SK-N-SH (cell line): ENCODE measurements at regions not wholly inside any gene's neighbourhood (a gene's known extent, or its start where the extent isn't known, plus 50 kb on each side); places are given as distances from the start of the nearest gene placed in this dataset.

ENCODE experiments used
- CTCF ChIA-PET: fragments of 300-600, 350-600 bp; formaldehyde crosslinking; extraction: SDS; loops from one replicate; lab custom pipeline; 2021; lab: Yijun Ruan, JAX
- POLR2A ChIA-PET: fragments of 350-600 bp; sonication (Branson Sonifier 250); formaldehyde crosslinking; extraction: SDS; loops from one replicate; lab custom pipeline; 2020; ENCODE audit warnings: antibody characterized with exemption, inconsistent platforms; lab: Yijun Ruan, JAX
- DNase-seq: peaks from one replicate; pipeline ENCODE4 v3.0.0; 2012
- H2AFZ ChIP-seq: fragments of 200-600 bp; sonication (generic); 2 replicates; pipeline ENCODE4 v1.8.1; 2016; ENCODE audit warnings: antibody characterized with exemption, mild to moderate bottlenecking, low read depth
- H3F3A ChIP-seq: fragments of 200-600 bp; sonication (generic); replicated peaks from 2 replicates; pipeline ENCODE3; 2016; ENCODE audit warnings: antibody characterized with exemption, mild to moderate bottlenecking; ENCODE audit not compliant: insufficient read depth
- H3K27ac ChIP-seq, 2 experiments: fragments of 200-500 bp in 1 of 2; fragments of 200-600 bp in 1 of 2; sonication (Bioruptor generic) in 1 of 2; sonication (generic), shearing (Covaris generic) in 1 of 2; 2 replicates each; pipeline versions ENCODE4 v1.5.1 to v1.6.1; 2014 to 2016; ENCODE audit warnings: low read depth in 2 of 2, inconsistent platforms in 1 of 2, low read length in 1 of 2, mild to moderate bottlenecking in 1 of 2, mixed read lengths in 1 of 2
- H3K27me3 ChIP-seq: fragments of 200-600 bp; sonication (generic), shearing (Covaris generic); 2 replicates; pipeline ENCODE4 v1.6.1; 2016; ENCODE audit warnings: mixed run types; ENCODE audit not compliant: insufficient read depth
- H3K36me3 ChIP-seq, 2 experiments: fragments of 200-500 bp in 1 of 2; fragments of 200-600 bp in 1 of 2; sonication (Bioruptor generic) in 1 of 2; sonication (generic) in 1 of 2; replicated peaks in 1 of 2; 2 replicates each; pipeline versions ENCODE3 to v1.5.1; 2014 to 2016; ENCODE audit warnings: low read length in 1 of 2, mild to moderate bottlenecking in 1 of 2; ENCODE audit not compliant: insufficient read depth in 2 of 2, control insufficient read depth in 1 of 2
- H3K4me1 ChIP-seq, 2 experiments: fragments of 200-500 bp in 1 of 2; fragments of 200-600 bp in 1 of 2; sonication (Bioruptor generic) in 1 of 2; sonication (generic), shearing (Covaris generic) in 1 of 2; 2 replicates each; pipeline versions ENCODE4 v1.5.1 to v1.6.1; 2014 to 2016; ENCODE audit warnings: low read depth in 1 of 2, low read length in 1 of 2, mixed run types in 1 of 2; ENCODE audit not compliant: insufficient read depth in 2 of 2, control insufficient read depth in 1 of 2
- H3K4me2 ChIP-seq: fragments of 200-600 bp; sonication (generic), shearing (Covaris generic); 2 replicates; pipeline ENCODE4 v1.6.1; 2017; ENCODE audit warnings: mixed run types
- H3K4me3 ChIP-seq, 2 experiments: fragments of 200-500 bp in 1 of 2; fragments of 200-600 bp in 1 of 2; sonication (Bioruptor generic) in 1 of 2; sonication (generic), shearing (Covaris generic) in 1 of 2; 2 replicates each; pipeline versions ENCODE4 v1.5.1 to v1.8.1; 2014 to 2016; ENCODE audit warnings: low read depth in 2 of 2, inconsistent platforms in 1 of 2, low read length in 1 of 2, mild to moderate bottlenecking in 1 of 2, mixed read lengths in 1 of 2, moderate library complexity in 1 of 2
- H3K79me2 ChIP-seq: fragments of 200-600 bp; sonication (generic); 2 replicates; pipeline ENCODE4 v1.8.1; 2017; ENCODE audit warnings: mild to moderate bottlenecking; ENCODE audit not compliant: insufficient read depth
- H3K9ac ChIP-seq: fragments of 200-600 bp; sonication (generic); 2 replicates; pipeline ENCODE4 v1.6.1; 2017; ENCODE audit warnings: mixed run types
- H3K9me2 ChIP-seq: fragments of 200-600 bp; sonication (generic); 2 replicates; pipeline ENCODE4 v1.6.1; 2017; ENCODE audit warnings: mixed run types
- H3K9me3 ChIP-seq: fragments of 200-600 bp; sonication (generic); 2 replicates; pipeline ENCODE4 v1.6.1; 2017; ENCODE audit warnings: mixed run types, mild to moderate bottlenecking, moderate library complexity
- H4K20me1 ChIP-seq: fragments of 200-600 bp; sonication (generic); 2 replicates; pipeline ENCODE4 v1.6.1; 2017; ENCODE audit warnings: mild to moderate bottlenecking, mixed run types; ENCODE audit not compliant: insufficient read depth
- EZH2phosphoT487 ChIP-seq: fragments of 200-600 bp; sonication (generic); IDR thresholded peaks from 2 replicates; pipeline ENCODE4 v1.6.1; 2017; ENCODE audit warnings: low read depth, mixed run types, mild to moderate bottlenecking, antibody characterized with exemption, moderate library complexity, borderline replicate concordance
- FOXJ3 ChIP-seq: sonication (generic); formaldehyde crosslinking; IDR thresholded peaks from 2 replicates; pipeline ENCODE4 v1.5.1; 2020; ENCODE audit warnings: mild to moderate bottlenecking, missing genetic modification reagents
- GATA2 ChIP-seq: sonication (generic); formaldehyde crosslinking; IDR thresholded peaks from 2 replicates; pipeline ENCODE4 v1.5.0; 2020; ENCODE audit warnings: mild to moderate bottlenecking, missing genetic modification reagents
- JUND ChIP-seq: IDR thresholded peaks from 2 replicates; pipeline ENCODE4 v1.4.0; 2012
- MEF2A ChIP-seq: IDR thresholded peaks from 2 replicates; pipeline ENCODE4 v1.4.0; 2012; ENCODE audit warnings: low read depth, borderline replicate concordance
- NRF1 ChIP-seq: IDR thresholded peaks from 2 replicates; pipeline ENCODE4 v1.6.1; 2012; ENCODE audit warnings: low read depth, mild to moderate bottlenecking, low read length
- RFX5 ChIP-seq: IDR thresholded peaks from 2 replicates; pipeline ENCODE4 v1.6.1; 2012; ENCODE audit warnings: mild to moderate bottlenecking, improper control_type of control experiment, low read length
- SIN3A ChIP-seq: IDR thresholded peaks from 2 replicates; pipeline ENCODE4 v1.6.1; 2012; ENCODE audit warnings: low read depth, mild to moderate bottlenecking, low read length, moderate library complexity, borderline replicate concordance
- TAF1 ChIP-seq: IDR thresholded peaks from 2 replicates; pipeline ENCODE4 v1.6.1; 2012; ENCODE audit warnings: low read depth, mild to moderate bottlenecking, low read length, moderate library complexity, borderline replicate concordance
- WGBS: methylation state at CpG from one replicate; pipeline ENCODE4 v1.1.6; 2017; ENCODE audit warnings: low lambda C conversion rate; 5-methylcytosine and 5-hydroxymethylcytosine counted together
- TF ChIP-seq, protein P1 (sequence below): IDR thresholded peaks from 2 replicates; pipeline ENCODE4; 2012
- TF ChIP-seq, protein P2 (sequence below): IDR thresholded peaks from 2 replicates; pipeline ENCODE4 v1.6.1; 2012; ENCODE audit warnings: mild to moderate bottlenecking, low read depth, low read length, moderate library complexity
- TF ChIP-seq, protein P3 (sequence below): IDR thresholded peaks from 2 replicates; pipeline ENCODE4 v1.4.0; 2012; ENCODE audit warnings: low read depth, borderline replicate concordance
- TF ChIP-seq, protein P4 (sequence below): IDR thresholded peaks from 2 replicates; pipeline ENCODE4 v1.4.0; 2012; ENCODE audit warnings: low read depth, borderline replicate concordance

DNA sequence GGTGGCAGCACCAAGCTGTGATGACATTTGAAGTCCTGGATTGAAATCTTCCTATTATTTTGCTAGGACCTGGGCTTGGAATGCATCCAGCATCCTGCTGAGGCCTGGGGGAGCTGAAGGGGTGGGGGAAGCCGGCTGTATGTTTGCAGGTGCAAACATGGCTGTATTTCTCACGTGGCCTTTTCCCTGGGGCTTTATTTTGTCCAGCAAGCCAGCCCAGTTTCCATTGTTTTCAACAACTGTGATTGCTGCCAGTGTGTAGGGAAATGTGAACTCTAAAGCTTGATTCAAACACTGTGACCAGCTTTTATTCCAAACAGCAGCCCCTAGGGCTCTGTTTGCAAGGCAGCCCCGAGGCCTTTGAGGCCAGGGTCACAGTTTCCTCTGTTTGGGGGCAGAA lies 683.0 kb downstream of the DHX35 start:
- WGBS, result 22% methylated on average over 3 of the region's 3 CpGs

More for the DNA sequence above, 683.0 kb downstream of the DHX35 start:
- Histone ChIP-seq H3K36me3 (no peaks in the 10 kb centered on the region), H3K9ac (no peak overlapping the region), H3K27ac (no peak overlapping the region), H3K4me3 (no peak overlapping the region), H3K27me3 (no peaks in the 10 kb centered on the region), H3F3A (no peaks in the 10 kb centered on the region), H3K79me2 (no peaks in the 10 kb centered on the region), H3K4me1 (peaks cover 0 to 12% of the 10 kb centered on the region in 2 experiments; a peak in 2 of 4 replicates), H3K4me2 (no peak overlapping the region), H3K9me3 (no peaks in the 10 kb centered on the region), H3K9me2 (no peaks in the 10 kb centered on the region)
- DNase-seq, result no peak
- CTCF ChIA-PET, result interaction anchor here (1.1 kb wide), 1 partner anchor 22 kb away, joined by 3 read pairs; no protein-coding TSS in a partner anchor
- POLR2A ChIA-PET, result no interaction called here
- TF ChIP-seq, protein P1, sequence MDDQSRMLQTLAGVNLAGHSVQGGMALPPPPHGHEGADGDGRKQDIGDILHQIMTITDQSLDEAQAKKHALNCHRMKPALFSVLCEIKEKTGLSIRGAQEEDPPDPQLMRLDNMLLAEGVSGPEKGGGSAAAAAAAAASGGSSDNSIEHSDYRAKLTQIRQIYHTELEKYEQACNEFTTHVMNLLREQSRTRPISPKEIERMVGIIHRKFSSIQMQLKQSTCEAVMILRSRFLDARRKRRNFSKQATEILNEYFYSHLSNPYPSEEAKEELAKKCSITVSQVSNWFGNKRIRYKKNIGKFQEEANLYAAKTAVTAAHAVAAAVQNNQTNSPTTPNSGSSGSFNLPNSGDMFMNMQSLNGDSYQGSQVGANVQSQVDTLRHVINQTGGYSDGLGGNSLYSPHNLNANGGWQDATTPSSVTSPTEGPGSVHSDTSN, result no peak
- TF ChIP-seq, protein P2, sequence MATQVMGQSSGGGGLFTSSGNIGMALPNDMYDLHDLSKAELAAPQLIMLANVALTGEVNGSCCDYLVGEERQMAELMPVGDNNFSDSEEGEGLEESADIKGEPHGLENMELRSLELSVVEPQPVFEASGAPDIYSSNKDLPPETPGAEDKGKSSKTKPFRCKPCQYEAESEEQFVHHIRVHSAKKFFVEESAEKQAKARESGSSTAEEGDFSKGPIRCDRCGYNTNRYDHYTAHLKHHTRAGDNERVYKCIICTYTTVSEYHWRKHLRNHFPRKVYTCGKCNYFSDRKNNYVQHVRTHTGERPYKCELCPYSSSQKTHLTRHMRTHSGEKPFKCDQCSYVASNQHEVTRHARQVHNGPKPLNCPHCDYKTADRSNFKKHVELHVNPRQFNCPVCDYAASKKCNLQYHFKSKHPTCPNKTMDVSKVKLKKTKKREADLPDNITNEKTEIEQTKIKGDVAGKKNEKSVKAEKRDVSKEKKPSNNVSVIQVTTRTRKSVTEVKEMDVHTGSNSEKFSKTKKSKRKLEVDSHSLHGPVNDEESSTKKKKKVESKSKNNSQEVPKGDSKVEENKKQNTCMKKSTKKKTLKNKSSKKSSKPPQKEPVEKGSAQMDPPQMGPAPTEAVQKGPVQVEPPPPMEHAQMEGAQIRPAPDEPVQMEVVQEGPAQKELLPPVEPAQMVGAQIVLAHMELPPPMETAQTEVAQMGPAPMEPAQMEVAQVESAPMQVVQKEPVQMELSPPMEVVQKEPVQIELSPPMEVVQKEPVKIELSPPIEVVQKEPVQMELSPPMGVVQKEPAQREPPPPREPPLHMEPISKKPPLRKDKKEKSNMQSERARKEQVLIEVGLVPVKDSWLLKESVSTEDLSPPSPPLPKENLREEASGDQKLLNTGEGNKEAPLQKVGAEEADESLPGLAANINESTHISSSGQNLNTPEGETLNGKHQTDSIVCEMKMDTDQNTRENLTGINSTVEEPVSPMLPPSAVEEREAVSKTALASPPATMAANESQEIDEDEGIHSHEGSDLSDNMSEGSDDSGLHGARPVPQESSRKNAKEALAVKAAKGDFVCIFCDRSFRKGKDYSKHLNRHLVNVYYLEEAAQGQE, result no peak
- TF ChIP-seq RFX5 (no peak), MEF2A (no peak), FOXJ3 (CRISPR knock-in tag) (no peak), GATA2 (CRISPR knock-in tag) (no peak), JUND (no peak), SIN3A (no peak), TAF1 (no peak), EZH2phosphoT487 (no peak), NRF1 (no peak)
- TF ChIP-seq, protein P3, sequence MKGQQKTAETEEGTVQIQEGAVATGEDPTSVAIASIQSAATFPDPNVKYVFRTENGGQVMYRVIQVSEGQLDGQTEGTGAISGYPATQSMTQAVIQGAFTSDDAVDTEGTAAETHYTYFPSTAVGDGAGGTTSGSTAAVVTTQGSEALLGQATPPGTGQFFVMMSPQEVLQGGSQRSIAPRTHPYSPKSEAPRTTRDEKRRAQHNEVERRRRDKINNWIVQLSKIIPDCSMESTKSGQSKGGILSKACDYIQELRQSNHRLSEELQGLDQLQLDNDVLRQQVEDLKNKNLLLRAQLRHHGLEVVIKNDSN, result no peak
- TF ChIP-seq, protein P4, sequence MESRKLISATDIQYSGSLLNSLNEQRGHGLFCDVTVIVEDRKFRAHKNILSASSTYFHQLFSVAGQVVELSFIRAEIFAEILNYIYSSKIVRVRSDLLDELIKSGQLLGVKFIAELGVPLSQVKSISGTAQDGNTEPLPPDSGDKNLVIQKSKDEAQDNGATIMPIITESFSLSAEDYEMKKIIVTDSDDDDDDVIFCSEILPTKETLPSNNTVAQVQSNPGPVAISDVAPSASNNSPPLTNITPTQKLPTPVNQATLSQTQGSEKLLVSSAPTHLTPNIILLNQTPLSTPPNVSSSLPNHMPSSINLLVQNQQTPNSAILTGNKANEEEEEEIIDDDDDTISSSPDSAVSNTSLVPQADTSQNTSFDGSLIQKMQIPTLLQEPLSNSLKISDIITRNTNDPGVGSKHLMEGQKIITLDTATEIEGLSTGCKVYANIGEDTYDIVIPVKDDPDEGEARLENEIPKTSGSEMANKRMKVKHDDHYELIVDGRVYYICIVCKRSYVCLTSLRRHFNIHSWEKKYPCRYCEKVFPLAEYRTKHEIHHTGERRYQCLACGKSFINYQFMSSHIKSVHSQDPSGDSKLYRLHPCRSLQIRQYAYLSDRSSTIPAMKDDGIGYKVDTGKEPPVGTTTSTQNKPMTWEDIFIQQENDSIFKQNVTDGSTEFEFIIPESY, result no peak
- TF ChIP-seq, all 33 proteins: peak for 0
- Histone ChIP-seq H4K20me1 (no peaks in the 10 kb centered on the region), H2AFZ (no peak overlapping the region)
